ENCODE measurements at regions not wholly inside any gene's neighbourhood (a gene's known extent, or its start where the extent isn't known, plus 50 kb on each side); places are given as distances from the start of the nearest gene placed in this dataset.

- in situ Hi-C loops (cut with HindIII; ENCODE audit: low sequenced_read_pairs) = no loop called here
- no peak for DNase-seq (ENCODE audit: low read depth, low spot score)
- TF ChIP-seq CTCF (IDR thresholded peaks at IDR 0.05; ENCODE audit: low read depth, low read length) = no peak
- H3K4me3 ChIP-seq (ENCODE audit: low read depth, low read length) = no peak overlapping the region
Observed at GRCh38 chr11:112570333-112570732, 309.7 kb upstream of the PLET1 start.

- in situ Hi-C loops (cut with HindIII; ENCODE audit: low sequenced_read_pairs) = no loop called here
- no peak for TF ChIP-seq CTCF (IDR thresholded peaks at IDR 0.05; ENCODE audit: low read depth, low read length)
- DNase-seq (ENCODE audit: low read depth, low spot score) = no peak
- H3K4me3 ChIP-seq (ENCODE audit: low read depth, low read length) = no peak overlapping the region
Observed at GRCh38 chr11:112579282-112579681, 318.6 kb upstream of the PLET1 start.

GRCh38 chr11:112580864-112581263 lies 320.2 kb upstream of the PLET1 start:
- no peak overlapping the region for H3K4me3 ChIP-seq (ENCODE audit: low read depth, low read length)
- DNase-seq (ENCODE audit: low read depth, low spot score) = no peak
- no peak for TF ChIP-seq CTCF (IDR thresholded peaks at IDR 0.05; ENCODE audit: low read depth, low read length)
- in situ Hi-C loops (cut with HindIII; ENCODE audit: low sequenced_read_pairs) = no loop called here

GRCh38 chr11:112581747-112582146 lies 321.1 kb upstream of the PLET1 start:
- DNase-seq (ENCODE audit: low read depth, low spot score) = no peak
- H3K4me3 ChIP-seq (ENCODE audit: low read depth, low read length) = no peak overlapping the region
- in situ Hi-C loops (cut with HindIII; ENCODE audit: low sequenced_read_pairs) = no loop called here
- no peak for TF ChIP-seq CTCF (IDR thresholded peaks at IDR 0.05; ENCODE audit: low read depth, low read length)

- DNase-seq (ENCODE audit: low read depth, low spot score) = no peak
- in situ Hi-C loops (cut with HindIII; ENCODE audit: low sequenced_read_pairs) = no loop called here
- no peak overlapping the region for H3K4me3 ChIP-seq (ENCODE audit: low read depth, low read length)
- no peak for TF ChIP-seq CTCF (IDR thresholded peaks at IDR 0.05; ENCODE audit: low read depth, low read length)
Observed at GRCh38 chr11:112582366-112582765, 321.7 kb upstream of the PLET1 start.

- TF ChIP-seq CTCF (IDR thresholded peaks at IDR 0.05; ENCODE audit: low read depth, low read length) = no peak
- in situ Hi-C loops (cut with HindIII; ENCODE audit: low sequenced_read_pairs) = no loop called here
- DNase-seq (ENCODE audit: low read depth, low spot score) = no peak
- no peak overlapping the region for H3K4me3 ChIP-seq (ENCODE audit: low read depth, low read length)
Observed at GRCh38 chr11:112583261-112583893, 322.7 kb upstream of the PLET1 start.

- no peak for DNase-seq (ENCODE audit: low read depth, low spot score)
- peak; percentile 13 for TF ChIP-seq CTCF (IDR thresholded peaks at IDR 0.05; ENCODE audit: low read depth, low read length)
- in situ Hi-C loops (cut with HindIII; ENCODE audit: low sequenced_read_pairs) = no loop called here
Observed at GRCh38 chr11:112584672-112585071, 324.0 kb upstream of the PLET1 start.

More at GRCh38 chr11:112584672-112585071, 324.0 kb upstream of the PLET1 start:
- no peak overlapping the region for H3K4me3 ChIP-seq (ENCODE audit: low read depth, low read length)
